ENCODE measurements at regions not wholly inside any gene's neighbourhood (a gene's known extent, or its start where the extent isn't known, plus 50 kb on each side); places are given as distances from the start of the nearest gene placed in this dataset.

- intact Hi-C loops (cut with DNase I), result no loop called here
- no peak overlapping the region for H3K27ac ChIP-seq
- DNase-seq (ENCODE audit: extremely low spot score in 2 of 2), result no peak
- H3K9me3 ChIP-seq, result no peaks in the 10 kb centered on the region
- H3K4me3 ChIP-seq, result no peak overlapping the region
- H3K36me3 ChIP-seq, result no peaks in the 10 kb centered on the region
- TF ChIP-seq POLR2A (IDR thresholded peaks at IDR 0.05), result no peak
- TF ChIP-seq CTCF (IDR thresholded peaks at IDR 0.05), result no peak
- TF ChIP-seq POLR2AphosphoS5 (IDR thresholded peaks at IDR 0.05; ENCODE audit: insufficient read depth in 1 of 2, low read depth in 1 of 2), result no peak
- no peaks in the 10 kb centered on the region for H3K27me3 ChIP-seq
- peaks cover 17% of the 10 kb centered on the region for H3K4me1 ChIP-seq
Measured at GRCh38 chr11:116317212-116317611, 455.6 kb downstream of the BUD13 start.

GRCh38 chr11:116314006-116314405 lies 458.8 kb downstream of the BUD13 start:
- Histone ChIP-seq H3K4me3 (no peak overlapping the region), H3K9me3 (no peaks in the 10 kb centered on the region), H3K36me3 (no peaks in the 10 kb centered on the region), H3K27ac (no peak overlapping the region), H3K4me1 (peaks cover 19% of the 10 kb centered on the region), H3K27me3 (no peaks in the 10 kb centered on the region)
- TF ChIP-seq POLR2A (IDR thresholded peaks at IDR 0.05) (no peak), POLR2AphosphoS5 (IDR thresholded peaks at IDR 0.05; ENCODE audit: insufficient read depth in 1 of 2, low read depth in 1 of 2) (no peak), CTCF (IDR thresholded peaks at IDR 0.05) (no peak)
- DNase-seq (ENCODE audit: extremely low spot score in 2 of 2), result no peak
- intact Hi-C loops (cut with DNase I), result no loop called here

- Histone ChIP-seq H3K9me3 (no peaks in the 10 kb centered on the region), H3K27ac (no peak overlapping the region), H3K4me1 (peaks cover 19% of the 10 kb centered on the region), H3K27me3 (no peaks in the 10 kb centered on the region), H3K4me3 (peak overlapping the region in 1 of 2 donors; percentile 14), H3K36me3 (no peaks in the 10 kb centered on the region)
- TF ChIP-seq CTCF (IDR thresholded peaks at IDR 0.05) (no peak), POLR2AphosphoS5 (IDR thresholded peaks at IDR 0.05; ENCODE audit: insufficient read depth in 1 of 2, low read depth in 1 of 2) (no peak), POLR2A (IDR thresholded peaks at IDR 0.05) (no peak)
- no peak for DNase-seq (ENCODE audit: extremely low spot score in 2 of 2)
- intact Hi-C loops (cut with DNase I), result no loop called here
Measured at GRCh38 chr11:116312570-116313391, 460.0 kb downstream of the BUD13 start.

GRCh38 chr11:116311206-116311605 lies 461.6 kb downstream of the BUD13 start:
- Histone ChIP-seq H3K27ac (no peak overlapping the region), H3K36me3 (no peaks in the 10 kb centered on the region), H3K4me3 (no peak overlapping the region), H3K9me3 (no peaks in the 10 kb centered on the region), H3K4me1 (peaks cover 19% of the 10 kb centered on the region), H3K27me3 (no peaks in the 10 kb centered on the region)
- no peak for TF ChIP-seq CTCF (IDR thresholded peaks at IDR 0.05)
- no peak for TF ChIP-seq POLR2A (IDR thresholded peaks at IDR 0.05)
- no peak for TF ChIP-seq POLR2AphosphoS5 (IDR thresholded peaks at IDR 0.05; ENCODE audit: insufficient read depth in 1 of 2, low read depth in 1 of 2)
- intact Hi-C loops (cut with DNase I), result no loop called here
- no peak for DNase-seq (ENCODE audit: extremely low spot score in 2 of 2)

GRCh38 chr11:116310698-116311097 lies 462.1 kb downstream of the BUD13 start:
- intact Hi-C loops (cut with DNase I), result no loop called here
- no peak for DNase-seq (ENCODE audit: extremely low spot score in 2 of 2)
- Histone ChIP-seq H3K9me3 (no peaks in the 10 kb centered on the region), H3K27me3 (no peaks in the 10 kb centered on the region), H3K36me3 (no peaks in the 10 kb centered on the region), H3K4me3 (no peak overlapping the region), H3K27ac (no peak overlapping the region), H3K4me1 (peaks cover 19% of the 10 kb centered on the region)
- no peak for TF ChIP-seq POLR2A (IDR thresholded peaks at IDR 0.05)
